GM21529 (cell line): ENCODE measurements at regions not wholly inside any gene's neighbourhood (a gene's known extent, or its start where the extent isn't known, plus 50 kb on each side); places are given as distances from the start of the nearest gene placed in this dataset.
"Not testable (repeated sequence)": the region's sequence is repeated elsewhere in the genome, so short reads cannot be mapped to it uniquely, and the experiment has no call there.

ENCODE experiments used
- ATAC-seq: cut with Tn5 transposase; IDR thresholded peaks from one replicate; pipeline ENCODE4 v1.9.1; 2021; ENCODE audit not compliant: unreplicated experiment

- no peak for ATAC-seq
Observed at GRCh38 chr5:165026971-165027370, 1521.6 kb downstream of the MAT2B start.

GRCh38 chr5:165028356-165028755 lies 1522.9 kb downstream of the MAT2B start:
- no peak for ATAC-seq

- no peak for ATAC-seq
Observed at GRCh38 chr5:165029099-165029870, 1523.9 kb downstream of the MAT2B start.

- ATAC-seq = no peak
Observed at GRCh38 chr5:165030971-165031370, 1525.6 kb downstream of the MAT2B start.

GRCh38 chr5:165031371-165031770 lies 1526.0 kb downstream of the MAT2B start:
- no peak for ATAC-seq

- ATAC-seq = no peak
Observed at GRCh38 chr5:165035520-165035919, 1530.1 kb downstream of the MAT2B start.

- ATAC-seq = no peak
Observed at GRCh38 chr5:165039748-165040147, 1534.3 kb downstream of the MAT2B start.

GRCh38 chr5:165045941-165046340 lies 1540.5 kb downstream of the MAT2B start:
- ATAC-seq = not testable (repeated sequence)

GRCh38 chr5:165055476-165055875 lies 1550.1 kb downstream of the MAT2B start:
- ATAC-seq = no peak

- ATAC-seq = no peak
Observed at GRCh38 chr5:165057145-165057544, 1551.7 kb downstream of the MAT2B start.

- no peak for ATAC-seq
Observed at GRCh38 chr5:165066751-165067385, 1561.4 kb downstream of the MAT2B start.

GRCh38 chr5:165076686-165077085 lies 1571.3 kb downstream of the MAT2B start:
- ATAC-seq = no peak

- no peak for ATAC-seq
Observed at GRCh38 chr5:165079389-165079788, 1574.0 kb downstream of the MAT2B start.

GRCh38 chr5:165083394-165083793 lies 1578.0 kb downstream of the MAT2B start:
- no peak for ATAC-seq

GRCh38 chr5:165086465-165086864 lies 1581.0 kb downstream of the MAT2B start:
- no peak for ATAC-seq

GRCh38 chr5:165094782-165095181 lies 1589.4 kb downstream of the MAT2B start:
- no peak for ATAC-seq

- no peak for ATAC-seq
Observed at GRCh38 chr5:165101709-165102108, 1596.3 kb downstream of the MAT2B start.

GRCh38 chr5:165104611-165105010 lies 1599.2 kb downstream of the MAT2B start:
- no peak for ATAC-seq

- ATAC-seq = no peak
Observed at GRCh38 chr5:165108809-165109208, 1603.4 kb downstream of the MAT2B start.

- no peak for ATAC-seq
Observed at GRCh38 chr5:165119175-165119574, 1613.8 kb downstream of the MAT2B start.

GRCh38 chr5:165126598-165126997 lies 1621.2 kb downstream of the MAT2B start:
- no peak for ATAC-seq

GRCh38 chr5:165127941-165128340 lies 1622.5 kb downstream of the MAT2B start:
- ATAC-seq = no peak

GRCh38 chr5:165130656-165131055 lies 1625.2 kb downstream of the MAT2B start:
- no peak for ATAC-seq
